ENCODE measurements at regions not wholly inside any gene's neighbourhood (a gene's known extent, or its start where the extent isn't known, plus 50 kb on each side); places are given as distances from the start of the nearest gene placed in this dataset.
"Not testable (repeated sequence)": the region's sequence is repeated elsewhere in the genome, so short reads cannot be mapped to it uniquely, and the experiment has no call there.

DNA sequence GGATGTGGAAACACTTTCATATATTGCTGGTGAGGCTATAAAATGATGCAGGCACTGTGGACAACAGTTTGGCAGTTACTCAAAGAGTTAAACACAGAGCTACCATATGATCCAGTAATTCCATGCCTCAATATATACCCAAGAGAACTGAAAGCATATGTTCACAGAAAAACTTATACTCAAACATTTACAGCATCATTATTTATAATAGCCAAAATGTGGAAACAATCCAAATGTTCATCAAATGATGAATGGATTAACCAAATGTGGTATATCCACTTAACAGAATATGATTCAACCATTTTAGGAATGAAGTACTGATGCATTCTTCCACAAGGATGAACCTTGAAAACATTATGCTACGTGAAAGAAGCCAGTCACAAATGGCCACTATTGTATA, 603.8 kb downstream of the IQCM start:
- DNase-seq (ENCODE audit: low read depth, low spot score) = no peak
- no peaks in the 10 kb centered on the region for H3K9me3 ChIP-seq (ENCODE audit: control insufficient read depth, insufficient read depth, low read length)
- H3K4me3 ChIP-seq (ENCODE audit: low read length) = no peak overlapping the region
- H3K36me3 ChIP-seq (ENCODE audit: control insufficient read depth, insufficient read depth, low read length) = no peaks in the 10 kb centered on the region
- H3K4me1 ChIP-seq (ENCODE audit: control insufficient read depth, insufficient read depth, low read length) = no peaks in the 10 kb centered on the region
- no CpG with 5 or more reads among the region's 1 CpG for WGBS (ENCODE audit: insufficient coverage, insufficient read length)
- H3K27ac ChIP-seq (ENCODE audit: low read length) = no peak overlapping the region
- H3K27me3 ChIP-seq (ENCODE audit: control insufficient read depth, insufficient read depth, low read length) = no peaks in the 10 kb centered on the region

DNA sequence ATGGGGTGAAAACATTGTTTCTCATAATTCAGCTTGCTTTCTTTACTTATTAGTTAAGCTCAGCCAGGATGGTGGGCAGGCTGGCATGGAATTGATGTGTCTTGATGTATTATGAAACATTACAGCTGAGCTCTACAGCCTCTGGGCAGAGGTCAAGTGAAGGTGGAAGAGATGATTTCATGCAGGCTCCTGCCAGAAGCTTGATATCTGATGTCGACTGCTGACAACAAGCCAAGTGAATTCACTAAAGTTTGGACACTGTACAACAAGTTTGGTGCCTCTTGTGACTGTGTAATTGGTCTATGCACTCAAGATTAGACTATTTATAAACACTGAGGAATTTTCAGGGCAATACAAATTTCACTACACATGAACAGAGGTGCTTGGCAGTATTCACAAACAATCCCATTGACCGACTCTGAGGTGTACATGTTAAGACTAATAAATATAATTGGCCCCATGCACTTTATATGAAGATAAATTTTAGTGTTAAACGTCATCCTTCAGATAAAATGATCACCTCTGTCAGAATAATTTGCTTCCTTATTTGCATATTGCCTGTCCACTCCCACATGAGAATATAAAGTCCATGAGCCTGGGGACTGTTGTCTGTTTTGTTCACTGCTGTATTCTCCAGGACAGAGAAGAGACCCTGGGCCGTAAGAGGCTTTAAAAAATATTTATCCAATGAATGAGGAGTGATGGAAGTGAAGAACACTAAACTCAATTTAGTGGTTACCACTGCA, 612.2 kb downstream of the IQCM start:
- DNase-seq (ENCODE audit: low read depth, low spot score) = no peak
- Histone ChIP-seq H3K4me1 (ENCODE audit: control insufficient read depth, insufficient read depth, low read length) (no peaks in the 10 kb centered on the region), H3K27me3 (ENCODE audit: control insufficient read depth, insufficient read depth, low read length) (no peaks in the 10 kb centered on the region), H3K9me3 (ENCODE audit: control insufficient read depth, insufficient read depth, low read length) (no peaks in the 10 kb centered on the region), H3K36me3 (ENCODE audit: control insufficient read depth, insufficient read depth, low read length) (no peaks in the 10 kb centered on the region), H3K27ac (ENCODE audit: low read length) (no peak overlapping the region), H3K4me3 (ENCODE audit: low read length) (no peak overlapping the region)
- no CpG with 5 or more reads among the region's 4 CpGs for WGBS (ENCODE audit: insufficient coverage, insufficient read length)

- no CpG with 5 or more reads among the region's 1 CpG for WGBS (ENCODE audit: insufficient coverage, insufficient read length)
- no peaks in the 10 kb centered on the region for H3K4me1 ChIP-seq (ENCODE audit: control insufficient read depth, insufficient read depth, low read length)
- no peak for DNase-seq (ENCODE audit: low read depth, low spot score)
- no peaks in the 10 kb centered on the region for H3K36me3 ChIP-seq (ENCODE audit: control insufficient read depth, insufficient read depth, low read length)
- no peaks in the 10 kb centered on the region for H3K27me3 ChIP-seq (ENCODE audit: control insufficient read depth, insufficient read depth, low read length)
- H3K9me3 ChIP-seq (ENCODE audit: control insufficient read depth, insufficient read depth, low read length) = no peaks in the 10 kb centered on the region
- no peak overlapping the region for H3K27ac ChIP-seq (ENCODE audit: low read length)
- no peak overlapping the region for H3K4me3 ChIP-seq (ENCODE audit: low read length)
Observed at GRCh38 chr4:149202117-149202516, 613.5 kb downstream of the IQCM start.

GRCh38 chr4:149199594-149199993, 616.0 kb downstream of the IQCM start:
- H3K4me3 ChIP-seq (ENCODE audit: low read length) = no peak overlapping the region
- no peaks in the 10 kb centered on the region for H3K4me1 ChIP-seq (ENCODE audit: control insufficient read depth, insufficient read depth, low read length)
- H3K27ac ChIP-seq (ENCODE audit: low read length) = no peak overlapping the region
- H3K27me3 ChIP-seq (ENCODE audit: control insufficient read depth, insufficient read depth, low read length) = no peaks in the 10 kb centered on the region
- H3K9me3 ChIP-seq (ENCODE audit: control insufficient read depth, insufficient read depth, low read length) = no peaks in the 10 kb centered on the region
- no peak for DNase-seq (ENCODE audit: low read depth, low spot score)
- H3K36me3 ChIP-seq (ENCODE audit: control insufficient read depth, insufficient read depth, low read length) = no peaks in the 10 kb centered on the region
- WGBS (ENCODE audit: insufficient coverage, insufficient read length) = 100% methylated on average over 1 of the region's 3 CpGs

GRCh38 chr4:149194061-149194460, 621.6 kb downstream of the IQCM start:
- Histone ChIP-seq H3K4me3 (ENCODE audit: low read length) (no peak overlapping the region), H3K27me3 (ENCODE audit: control insufficient read depth, insufficient read depth, low read length) (no peaks in the 10 kb centered on the region), H3K9me3 (ENCODE audit: control insufficient read depth, insufficient read depth, low read length) (no peaks in the 10 kb centered on the region), H3K4me1 (ENCODE audit: control insufficient read depth, insufficient read depth, low read length) (no peaks in the 10 kb centered on the region), H3K36me3 (ENCODE audit: control insufficient read depth, insufficient read depth, low read length) (no peaks in the 10 kb centered on the region), H3K27ac (ENCODE audit: low read length) (no peak overlapping the region)
- WGBS (ENCODE audit: insufficient coverage, insufficient read length) = no CpG with 5 or more reads among the region's 1 CpG
- DNase-seq (ENCODE audit: low read depth, low spot score) = no peak

- Histone ChIP-seq H3K4me1 (ENCODE audit: control insufficient read depth, insufficient read depth, low read length) (no peaks in the 10 kb centered on the region; the same call in 1 of the 2 replicates), H3K27ac (ENCODE audit: low read length) (no peak overlapping the region), H3K4me3 (ENCODE audit: low read length) (no peak overlapping the region), H3K9me3 (ENCODE audit: control insufficient read depth, insufficient read depth, low read length) (no peaks in the 10 kb centered on the region), H3K36me3 (ENCODE audit: control insufficient read depth, insufficient read depth, low read length) (no peaks in the 10 kb centered on the region), H3K27me3 (ENCODE audit: control insufficient read depth, insufficient read depth, low read length) (no peaks in the 10 kb centered on the region; the same call in 1 of the 2 replicates)
- no peak for DNase-seq (ENCODE audit: low read depth, low spot score)
Observed at GRCh38 chr4:149187726-149188125, 627.9 kb downstream of the IQCM start.

GRCh38 chr4:149183638-149184037, 632.0 kb downstream of the IQCM start:
- DNase-seq (ENCODE audit: low read depth, low spot score) = no peak
- H3K4me3 ChIP-seq (ENCODE audit: low read length) = no peak overlapping the region
- no peaks in the 10 kb centered on the region for H3K9me3 ChIP-seq (ENCODE audit: control insufficient read depth, insufficient read depth, low read length)
- no peaks in the 10 kb centered on the region; the same call in 1 of the 2 replicates for H3K27me3 ChIP-seq (ENCODE audit: control insufficient read depth, insufficient read depth, low read length)
- WGBS (ENCODE audit: insufficient coverage, insufficient read length) = no CpG with 5 or more reads among the region's 1 CpG
- no peaks in the 10 kb centered on the region; the same call in 1 of the 2 replicates for H3K4me1 ChIP-seq (ENCODE audit: control insufficient read depth, insufficient read depth, low read length)
- no peak overlapping the region for H3K27ac ChIP-seq (ENCODE audit: low read length)
- no peaks in the 10 kb centered on the region for H3K36me3 ChIP-seq (ENCODE audit: control insufficient read depth, insufficient read depth, low read length)

- H3K4me3 ChIP-seq (ENCODE audit: low read length); H3K27me3 ChIP-seq (ENCODE audit: control insufficient read depth, insufficient read depth, low read length); DNase-seq (ENCODE audit: low read depth, low spot score); H3K27ac ChIP-seq (ENCODE audit: low read length); H3K4me1 ChIP-seq (ENCODE audit: control insufficient read depth, insufficient read depth, low read length); H3K9me3 ChIP-seq (ENCODE audit: control insufficient read depth, insufficient read depth, low read length); H3K36me3 ChIP-seq (ENCODE audit: control insufficient read depth, insufficient read depth, low read length): not testable (repeated sequence)
- no CpG with 5 or more reads among the region's 2 CpGs for WGBS (ENCODE audit: insufficient coverage, insufficient read length)
Observed at GRCh38 chr4:149181459-149181858, 634.2 kb downstream of the IQCM start.

GRCh38 chr4:149176039-149176438, 639.6 kb downstream of the IQCM start:
- H3K27me3 ChIP-seq (ENCODE audit: control insufficient read depth, insufficient read depth, low read length) = no peaks in the 10 kb centered on the region
- no peaks in the 10 kb centered on the region for H3K36me3 ChIP-seq (ENCODE audit: control insufficient read depth, insufficient read depth, low read length)
- H3K4me3 ChIP-seq (ENCODE audit: low read length) = no peak overlapping the region
- no peaks in the 10 kb centered on the region for H3K4me1 ChIP-seq (ENCODE audit: control insufficient read depth, insufficient read depth, low read length)
- no peak overlapping the region for H3K27ac ChIP-seq (ENCODE audit: low read length)
- no peak for DNase-seq (ENCODE audit: low read depth, low spot score)
- H3K9me3 ChIP-seq (ENCODE audit: control insufficient read depth, insufficient read depth, low read length) = no peaks in the 10 kb centered on the region; the same call in 1 of the 2 replicates
- WGBS (ENCODE audit: insufficient coverage, insufficient read length) = no CpG with 5 or more reads among the region's 5 CpGs

DNA sequence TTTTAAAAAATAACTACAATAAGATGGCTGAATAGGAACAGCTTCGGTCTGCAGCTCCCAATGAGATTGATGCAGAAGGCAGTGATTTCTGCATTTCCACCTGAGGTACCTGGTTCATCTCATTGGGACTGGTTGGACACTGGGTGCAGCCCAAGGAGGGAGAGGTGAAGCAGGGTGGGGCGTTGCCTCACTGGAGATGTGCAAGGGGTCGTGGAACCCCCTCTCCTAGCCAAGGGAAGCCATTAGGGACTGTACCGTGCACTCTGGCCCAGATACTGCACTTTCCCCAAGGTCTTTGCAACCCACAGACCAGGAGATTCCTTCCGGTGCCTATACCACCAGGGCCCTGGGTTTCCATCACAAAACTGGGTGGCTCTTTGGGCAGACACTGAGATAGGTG, 640.1 kb downstream of the IQCM start:
- H3K4me3 ChIP-seq (ENCODE audit: low read length) = no peak overlapping the region
- no peaks in the 10 kb centered on the region for H3K36me3 ChIP-seq (ENCODE audit: control insufficient read depth, insufficient read depth, low read length)
- no CpG with 5 or more reads among the region's 5 CpGs for WGBS (ENCODE audit: insufficient coverage, insufficient read length)
- H3K9me3 ChIP-seq (ENCODE audit: control insufficient read depth, insufficient read depth, low read length) = no peaks in the 10 kb centered on the region; the same call in 1 of the 2 replicates
- H3K27me3 ChIP-seq (ENCODE audit: control insufficient read depth, insufficient read depth, low read length) = no peaks in the 10 kb centered on the region
- no peaks in the 10 kb centered on the region for H3K4me1 ChIP-seq (ENCODE audit: control insufficient read depth, insufficient read depth, low read length)
- no peak overlapping the region for H3K27ac ChIP-seq (ENCODE audit: low read length)
- DNase-seq (ENCODE audit: low read depth, low spot score) = no peak

Measured in iPS DF 6.9 (cell line).